GM18873 (cell line): ENCODE measurements at regions not wholly inside any gene's neighbourhood (a gene's known extent, or its start where the extent isn't known, plus 50 kb on each side); places are given as distances from the start of the nearest gene placed in this dataset.

Experiments used
- ATAC-seq: cut with Tn5 transposase; IDR thresholded peaks from one replicate; pipeline ENCODE4 v1.9.1; 2021; ENCODE audit warnings: mild to moderate bottlenecking, moderate library complexity, moderate number of reproducible peaks; ENCODE audit not compliant: unreplicated experiment, low FRiP score

GRCh38 chr11:128236506-128237498 is 350.6 kb downstream of the ETS1 start:
- ATAC-seq: no peak

- no peak for ATAC-seq
These were observed 351.4 kb downstream of the ETS1 start for GRCh38 chr11:128235958-128236357.

GRCh38 chr11:128235426-128235825 is 351.9 kb downstream of the ETS1 start:
- no peak for ATAC-seq

GRCh38 chr11:128234143-128234542 is 353.2 kb downstream of the ETS1 start:
- ATAC-seq: no peak

- ATAC-seq: no peak
These were observed 354.8 kb downstream of the ETS1 start for GRCh38 chr11:128232588-128232987.

- no peak for ATAC-seq
These were observed 355.4 kb downstream of the ETS1 start for GRCh38 chr11:128231845-128232410.

GRCh38 chr11:128227466-128227865 is 359.9 kb downstream of the ETS1 start:
- no peak for ATAC-seq

GRCh38 chr11:128226106-128226716 is 361.1 kb downstream of the ETS1 start:
- ATAC-seq: no peak

- no peak for ATAC-seq
These were observed 365.0 kb downstream of the ETS1 start for GRCh38 chr11:128222245-128222884.

- no peak for ATAC-seq
These were observed 367.6 kb downstream of the ETS1 start for GRCh38 chr11:128219731-128220120.

GRCh38 chr11:128216198-128216597 is 371.2 kb downstream of the ETS1 start:
- no peak for ATAC-seq

GRCh38 chr11:128215238-128215882 is 372.0 kb downstream of the ETS1 start:
- no peak for ATAC-seq

GRCh38 chr11:128214263-128214662 is 373.1 kb downstream of the ETS1 start:
- no peak for ATAC-seq

- no peak for ATAC-seq
These were observed 373.9 kb downstream of the ETS1 start for GRCh38 chr11:128213461-128213860.

- ATAC-seq: no peak
These were observed 375.0 kb downstream of the ETS1 start for GRCh38 chr11:128212324-128212723.

GRCh38 chr11:128210148-128210940 is 377.0 kb downstream of the ETS1 start:
- no peak for ATAC-seq

- no peak for ATAC-seq
These were observed 378.3 kb downstream of the ETS1 start for GRCh38 chr11:128209138-128209435.

- no peak for ATAC-seq
These were observed 378.8 kb downstream of the ETS1 start for GRCh38 chr11:128208329-128209137.

GRCh38 chr11:128207861-128208321 is 379.5 kb downstream of the ETS1 start:
- ATAC-seq: no peak
